GM21447 (cell line): ENCODE measurements at regions not wholly inside any gene's neighbourhood (a gene's known extent, or its start where the extent isn't known, plus 50 kb on each side); places are given as distances from the start of the nearest gene placed in this dataset.
"Not testable (repeated sequence)": the region's sequence is repeated elsewhere in the genome, so short reads cannot be mapped to it uniquely, and the experiment has no call there.

Source experiments
- ATAC-seq: cut with Tn5 transposase; IDR thresholded peaks from one replicate; pipeline ENCODE4 v1.9.1; 2021; ENCODE audit not compliant: unreplicated experiment

DNA sequence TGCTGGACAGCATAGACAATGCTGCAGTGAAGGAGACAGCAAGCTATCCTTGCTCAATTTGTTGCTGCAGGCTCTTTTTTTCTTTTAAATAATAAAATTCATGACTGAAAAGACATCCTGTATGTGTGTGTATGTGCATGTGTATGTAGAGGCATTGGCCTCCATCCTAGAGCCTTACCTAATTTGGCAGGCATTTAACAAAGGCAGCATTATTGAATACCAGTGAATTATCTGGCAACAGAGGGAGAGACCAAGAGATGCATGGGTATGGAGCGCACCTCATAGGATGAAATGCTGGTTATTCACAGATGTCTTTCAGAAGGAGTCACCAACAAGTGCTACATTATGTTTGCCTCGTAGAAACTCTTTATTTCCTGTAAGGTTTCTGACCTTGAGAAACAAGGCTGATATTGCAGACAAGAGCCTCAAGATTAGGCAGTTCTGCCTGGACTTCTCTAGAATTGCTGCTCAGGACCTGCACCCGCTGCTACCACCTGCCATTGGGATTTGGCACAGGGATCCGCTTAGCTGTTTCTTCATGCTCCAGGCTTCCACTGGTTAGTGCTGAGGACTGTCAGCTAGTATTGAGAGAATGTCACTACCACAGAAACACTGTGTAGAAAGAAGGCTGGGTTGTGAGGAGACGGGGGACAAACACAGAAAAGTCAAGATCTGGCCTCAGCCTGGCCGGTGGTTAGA is 247.7 kb upstream of the RFX3 start:
- ATAC-seq: no peak

DNA sequence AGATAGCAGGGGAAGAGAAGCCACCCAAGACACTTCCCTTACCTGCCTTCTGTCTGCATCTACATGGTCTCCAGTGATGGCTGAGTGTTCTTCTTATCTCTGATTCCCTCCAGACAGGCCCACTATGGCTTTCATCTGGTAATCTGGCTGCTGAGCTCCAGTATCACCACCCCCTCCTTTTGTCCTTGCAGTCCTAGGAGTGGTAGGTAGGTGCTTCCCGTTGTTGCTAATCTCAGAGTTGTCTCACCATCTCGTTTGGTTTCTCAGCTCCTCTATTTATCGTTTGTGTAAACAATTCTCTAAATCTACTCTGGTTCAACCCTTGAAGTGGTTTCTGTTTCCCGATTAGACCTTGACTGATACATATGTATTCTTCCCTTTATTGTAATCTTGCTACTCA is 243.8 kb upstream of the RFX3 start:
- ATAC-seq: no peak

DNA sequence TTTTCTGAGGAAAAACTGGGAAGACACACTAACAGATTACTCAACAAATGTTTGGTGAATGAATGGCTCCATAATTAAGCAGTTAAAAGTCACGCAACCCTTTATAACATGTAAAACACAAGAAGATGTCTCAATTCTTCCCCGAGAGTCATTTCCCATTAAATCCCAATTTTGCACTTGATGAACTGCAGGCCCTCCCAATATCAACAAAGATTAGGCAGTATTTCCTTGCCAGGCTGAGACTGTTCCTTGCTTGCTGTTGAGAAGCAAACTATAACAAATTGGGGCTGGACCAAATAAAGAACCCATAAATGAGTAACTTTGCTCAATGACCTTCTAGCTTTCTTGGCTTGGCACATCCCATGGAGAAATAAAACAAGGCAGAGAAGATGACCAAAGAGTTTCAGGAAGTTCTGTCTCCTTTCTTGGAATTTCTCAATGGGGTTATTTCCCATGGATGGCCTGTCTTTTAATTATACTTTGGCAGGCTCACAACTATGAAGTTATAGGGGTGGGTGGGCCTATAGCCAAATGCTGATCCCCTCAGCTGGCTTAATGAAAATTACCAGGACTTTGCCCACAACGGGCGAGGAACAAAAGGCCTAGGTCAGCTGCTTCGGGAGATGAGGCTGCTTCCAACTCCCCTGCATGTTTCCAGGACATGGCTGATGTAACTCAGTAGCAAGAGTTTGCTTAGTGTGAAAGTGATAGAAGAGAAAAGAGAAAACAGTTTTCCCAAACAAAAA is 243.1 kb upstream of the RFX3 start:
- ATAC-seq: no peak

DNA sequence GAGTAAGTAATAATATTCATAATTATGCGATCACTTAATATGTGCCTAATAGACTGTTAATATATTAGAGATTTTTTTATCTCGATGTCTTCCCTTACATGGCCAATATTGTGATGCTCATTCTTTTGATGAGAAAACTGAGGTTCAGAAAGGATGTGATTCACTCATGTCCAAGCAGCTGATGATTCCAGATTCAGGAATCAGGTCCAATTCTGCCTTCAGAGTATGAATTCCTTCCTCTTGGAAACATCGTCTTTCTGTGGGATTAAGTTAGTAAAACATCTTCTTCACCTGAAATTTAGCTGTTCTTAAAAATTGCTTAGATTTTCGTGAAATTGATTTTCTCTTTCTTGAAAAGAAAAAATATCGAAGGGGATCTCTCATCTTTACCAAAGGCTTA is 242.5 kb upstream of the RFX3 start:
- no peak for ATAC-seq

DNA sequence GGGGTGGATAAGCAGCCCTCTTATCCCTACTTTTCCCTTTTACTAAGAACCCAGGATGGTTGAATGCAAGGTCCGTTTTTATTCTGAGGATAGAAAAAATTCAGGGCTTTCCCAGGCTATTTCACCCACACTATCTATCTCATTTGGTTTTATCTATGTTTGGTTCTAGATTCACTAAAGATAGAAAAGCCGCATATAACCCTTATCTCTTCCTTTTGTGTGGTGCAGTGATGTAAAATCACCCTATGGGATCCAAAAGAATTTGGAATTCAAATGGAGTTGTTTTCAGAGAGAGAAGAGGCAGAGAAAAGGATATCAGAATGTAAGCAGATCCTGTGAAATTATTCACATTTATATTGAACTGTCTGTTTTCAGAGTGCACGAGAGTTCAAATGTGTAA is 236.3 kb upstream of the RFX3 start:
- ATAC-seq: no peak

DNA sequence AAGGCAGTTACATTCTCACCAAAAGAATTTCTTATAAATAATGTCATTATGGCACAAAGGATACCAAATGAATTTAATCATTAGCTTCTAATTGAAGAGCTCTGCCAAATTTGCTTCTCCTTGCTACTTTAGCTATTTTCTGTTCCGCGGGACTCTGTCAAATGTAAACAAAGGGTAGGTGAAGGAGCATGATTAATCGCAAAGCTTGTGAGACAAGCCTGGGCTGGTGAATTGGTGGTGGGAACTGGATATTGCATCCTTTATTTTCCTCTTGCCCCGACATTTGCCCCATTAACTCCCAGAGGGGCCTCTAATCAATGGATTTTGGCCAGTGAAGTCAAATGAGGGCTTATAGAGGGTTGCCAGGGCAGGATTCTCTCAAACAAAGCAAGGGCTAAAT is 234.2 kb upstream of the RFX3 start:
- ATAC-seq: no peak

DNA sequence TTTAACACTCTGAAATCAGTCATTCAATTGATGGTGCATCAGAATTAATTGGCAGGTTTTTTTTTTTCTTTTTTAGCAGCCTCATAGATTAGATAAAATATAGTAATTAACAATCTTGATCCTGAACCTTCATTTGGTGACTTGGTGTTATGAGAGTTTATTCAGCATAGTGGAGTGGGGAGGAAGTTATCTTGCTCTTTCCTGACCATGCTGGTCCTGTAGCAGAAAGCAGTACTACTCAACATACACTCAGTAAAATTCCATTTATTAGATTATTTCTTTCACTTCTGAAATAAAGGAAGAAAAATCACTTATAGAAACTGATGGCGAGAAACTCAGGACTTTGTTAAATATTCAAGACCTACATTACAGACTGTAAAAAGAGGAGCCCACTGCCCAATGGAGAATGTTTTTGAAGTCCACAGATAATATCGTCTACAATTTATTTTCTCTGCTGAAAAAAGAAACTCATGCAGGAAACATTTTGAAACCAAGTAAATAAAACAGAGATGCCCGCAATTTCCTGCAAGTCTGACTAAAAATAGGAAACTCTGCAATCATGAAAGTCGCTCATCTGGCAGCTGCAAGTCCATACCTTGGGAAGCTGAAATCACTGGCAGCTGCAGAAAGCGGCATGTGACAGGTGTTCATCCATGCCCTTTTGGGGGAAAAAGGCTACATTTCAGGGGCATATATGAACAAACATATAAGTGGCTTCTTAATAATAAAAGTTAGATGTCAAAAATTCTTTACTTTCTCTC is 233.2 kb upstream of the RFX3 start:
- ATAC-seq: peak; percentile 75

DNA sequence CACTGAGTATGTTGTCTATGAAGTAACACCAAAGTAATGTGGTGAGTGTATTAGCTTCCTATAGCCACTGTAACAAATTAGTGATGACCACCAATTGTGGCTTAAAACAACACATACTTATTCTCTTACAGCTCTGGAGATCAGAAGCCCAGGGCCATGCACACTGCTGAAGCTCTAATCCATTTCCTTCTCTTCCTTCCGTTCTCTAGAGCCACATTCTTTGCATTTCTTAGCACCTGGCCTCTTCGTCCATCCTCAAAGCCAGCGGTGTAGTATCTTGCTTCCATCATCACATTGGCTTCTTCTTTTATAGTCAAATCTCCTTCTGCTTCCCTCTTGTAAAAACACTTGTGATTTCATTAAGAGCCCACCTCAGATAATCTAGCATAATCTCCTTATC is 230.3 kb upstream of the RFX3 start:
- no peak for ATAC-seq

DNA sequence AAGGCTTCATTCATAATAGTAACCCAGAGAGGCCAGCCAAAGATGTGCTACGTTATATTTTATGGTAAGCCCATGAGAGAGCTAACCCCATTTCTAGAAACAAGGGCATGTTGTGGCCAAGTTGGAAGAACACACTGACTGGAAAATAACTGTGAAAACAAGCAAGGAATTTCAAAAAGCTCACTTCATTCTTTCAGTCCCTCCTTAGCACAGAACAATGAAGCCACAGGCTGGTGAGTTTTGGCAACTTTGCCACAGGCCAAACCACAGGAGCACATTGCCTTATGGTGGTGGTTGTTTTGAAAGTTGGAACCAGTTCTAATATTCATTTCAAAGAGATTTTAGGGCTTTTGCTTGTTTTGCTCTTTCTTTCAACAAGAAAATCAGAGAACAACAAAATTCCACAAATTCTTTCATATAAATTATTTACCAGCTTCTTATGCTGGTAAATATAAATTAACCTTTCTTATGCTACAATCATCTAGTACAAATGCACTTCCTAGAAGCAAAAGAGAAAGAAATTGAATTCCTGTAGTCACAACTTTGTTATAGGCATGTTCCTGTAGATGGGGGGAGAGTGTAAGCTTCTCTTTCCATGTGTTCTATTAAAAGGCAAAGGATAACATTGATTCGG is 225.4 kb upstream of the RFX3 start:
- no peak for ATAC-seq

DNA sequence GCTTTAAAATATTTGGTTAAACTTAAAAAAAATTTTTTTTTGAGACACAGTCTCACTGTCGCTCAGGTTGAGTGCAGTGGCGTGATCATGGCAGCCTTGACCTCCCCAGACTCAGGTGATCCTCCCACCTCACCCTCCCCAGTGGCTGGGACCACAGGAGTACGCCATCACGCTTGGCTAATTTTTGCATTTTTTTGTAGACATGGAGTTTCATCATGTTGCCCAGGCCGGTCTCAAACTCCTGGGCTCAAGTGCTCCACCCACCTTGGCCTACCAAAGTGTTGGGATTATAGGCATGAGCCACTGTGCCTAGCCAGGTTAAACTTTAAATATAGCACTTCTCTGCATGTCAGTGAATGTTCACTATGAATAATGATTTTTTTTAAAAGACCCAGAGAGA is 224.5 kb upstream of the RFX3 start:
- ATAC-seq: no peak

DNA sequence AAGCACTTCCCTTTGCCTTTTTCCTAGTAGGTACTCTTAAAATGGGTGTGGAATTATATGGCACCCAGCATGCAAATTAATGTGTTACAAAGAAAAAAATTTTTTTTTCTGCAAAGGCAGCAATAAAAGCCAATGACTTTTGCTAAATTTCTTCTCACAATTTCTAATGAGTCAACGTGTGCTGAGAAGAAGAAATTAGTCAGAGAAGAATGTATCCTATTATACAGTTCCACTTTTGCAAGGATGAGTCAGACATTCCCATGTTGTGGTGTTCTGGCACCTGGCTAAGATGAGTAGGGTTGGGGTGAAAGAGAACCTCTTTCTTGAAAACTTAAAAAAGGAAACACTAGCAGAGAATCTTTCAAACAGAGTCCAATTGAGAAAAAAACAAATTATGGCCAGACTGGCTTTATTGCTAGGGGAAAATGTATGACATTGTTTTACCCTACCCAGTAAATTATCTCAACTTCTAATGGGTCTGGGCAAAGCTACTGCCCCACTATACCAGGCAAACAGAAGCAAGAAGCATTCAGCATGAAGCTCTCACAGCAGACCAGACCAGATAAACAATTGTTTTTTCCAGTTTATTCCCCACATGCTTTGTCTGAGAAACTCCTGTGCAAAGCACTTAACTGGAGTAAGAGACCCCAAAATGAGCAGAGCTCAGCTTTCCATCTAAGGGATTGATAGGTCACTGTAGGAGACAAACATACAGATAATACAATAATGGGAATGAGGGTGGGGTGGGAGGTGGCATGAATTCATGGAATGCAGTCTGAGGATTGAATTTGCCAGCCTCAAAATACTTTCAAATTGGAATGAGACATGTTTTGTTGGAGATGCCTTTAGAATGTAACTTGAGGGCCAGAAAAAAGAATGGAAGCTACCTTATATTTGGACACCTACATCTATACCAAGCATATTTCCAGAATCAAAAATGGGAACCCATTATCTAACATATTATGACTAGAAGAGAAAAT is 220.8 kb upstream of the RFX3 start:
- ATAC-seq: no peak

DNA sequence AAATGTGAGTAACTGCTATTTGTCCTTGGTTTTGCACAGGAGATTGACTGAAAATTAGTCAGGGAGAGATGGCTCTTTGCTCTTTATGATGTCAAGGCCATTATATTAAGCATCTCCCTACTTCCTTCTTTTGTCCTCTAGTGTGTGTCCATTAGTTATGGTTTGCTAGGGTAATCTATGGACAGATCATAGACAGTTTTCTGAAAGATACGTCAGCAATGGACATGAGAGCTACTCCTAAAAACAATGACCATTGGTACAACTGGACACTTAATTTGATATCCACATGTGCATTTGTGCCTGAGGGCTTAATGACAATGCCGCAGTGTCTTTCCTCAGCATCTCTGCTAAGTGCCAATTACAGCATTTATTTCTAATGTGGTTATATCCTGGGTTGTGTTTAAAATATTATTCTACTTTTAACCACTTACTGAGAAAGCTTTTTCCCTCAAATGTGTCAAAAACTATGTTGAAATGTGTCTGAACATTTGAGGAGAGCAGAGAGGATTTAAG is 218.2 kb upstream of the RFX3 start:
- ATAC-seq: no peak

DNA sequence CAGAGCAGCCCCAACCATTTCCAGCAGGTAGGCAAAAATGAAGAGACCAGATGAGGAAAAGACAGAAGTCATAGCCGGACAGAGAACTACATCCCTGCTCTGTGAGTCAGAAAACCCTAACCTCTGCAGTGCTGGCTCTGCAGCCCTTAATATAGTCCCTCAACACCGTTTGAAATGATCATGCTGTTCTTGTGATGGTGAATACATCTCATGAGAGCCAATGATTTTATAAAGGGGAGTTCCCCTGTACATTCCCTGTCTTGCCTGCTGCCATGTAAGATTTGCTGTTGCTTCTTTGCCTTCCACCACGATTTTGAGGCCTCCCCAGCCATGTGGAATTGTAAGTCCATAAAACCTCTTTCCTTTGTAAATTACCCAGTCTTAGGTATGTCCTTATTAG is 216.8 kb upstream of the RFX3 start:
- no peak for ATAC-seq

DNA sequence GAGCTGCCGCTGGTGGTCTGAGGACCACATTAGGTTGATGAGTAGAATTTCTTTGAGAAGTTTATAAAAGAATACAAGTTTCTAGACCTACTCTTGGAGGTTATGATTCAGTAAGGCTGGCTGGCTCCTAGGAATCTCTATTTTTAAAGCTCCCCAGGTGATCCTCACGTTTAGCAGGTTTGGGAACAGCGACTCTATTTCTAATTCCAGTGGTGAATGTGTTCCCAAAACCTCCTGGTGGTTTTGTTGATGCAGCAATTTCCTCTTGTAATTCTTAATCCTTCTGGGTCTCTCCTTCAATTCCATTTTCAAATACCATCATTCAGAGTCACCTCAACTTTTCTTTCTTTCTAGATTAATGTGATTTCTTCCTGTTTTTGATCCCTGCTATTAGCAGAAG is 215.9 kb upstream of the RFX3 start:
- ATAC-seq: no peak

DNA sequence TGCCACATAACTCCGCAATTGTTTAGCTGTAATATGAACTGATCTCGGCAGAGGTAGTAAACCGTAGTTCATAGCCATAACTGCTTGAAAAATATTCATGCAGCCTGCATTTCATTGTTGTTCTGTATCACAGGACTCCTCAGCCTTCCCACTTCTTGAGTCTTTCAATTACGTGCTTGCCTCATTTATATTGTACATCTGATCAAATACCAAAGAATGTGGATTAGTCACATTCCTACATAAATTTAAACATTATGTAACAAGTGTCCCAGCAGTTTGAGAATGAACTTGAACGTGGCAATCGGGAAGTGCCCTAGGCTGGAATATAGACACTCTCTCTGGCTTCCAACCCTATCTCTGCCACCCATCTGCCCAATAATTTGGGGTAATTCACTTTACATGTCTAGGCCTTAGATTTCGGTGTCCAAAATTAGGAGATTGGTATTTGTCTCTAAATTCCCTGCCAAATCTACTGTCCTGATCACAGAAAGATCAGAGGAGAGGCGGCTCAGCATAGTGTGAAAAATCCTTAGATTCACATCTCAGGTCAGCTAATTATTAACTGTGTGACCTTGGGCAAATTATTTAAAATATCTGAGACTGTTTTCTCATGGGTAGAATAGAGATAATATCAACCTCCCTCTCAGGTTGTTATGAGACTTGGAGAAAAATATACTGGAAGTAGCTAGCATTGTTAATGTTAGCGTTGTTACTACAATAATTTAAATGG is 215.1 kb upstream of the RFX3 start:
- ATAC-seq: no peak

DNA sequence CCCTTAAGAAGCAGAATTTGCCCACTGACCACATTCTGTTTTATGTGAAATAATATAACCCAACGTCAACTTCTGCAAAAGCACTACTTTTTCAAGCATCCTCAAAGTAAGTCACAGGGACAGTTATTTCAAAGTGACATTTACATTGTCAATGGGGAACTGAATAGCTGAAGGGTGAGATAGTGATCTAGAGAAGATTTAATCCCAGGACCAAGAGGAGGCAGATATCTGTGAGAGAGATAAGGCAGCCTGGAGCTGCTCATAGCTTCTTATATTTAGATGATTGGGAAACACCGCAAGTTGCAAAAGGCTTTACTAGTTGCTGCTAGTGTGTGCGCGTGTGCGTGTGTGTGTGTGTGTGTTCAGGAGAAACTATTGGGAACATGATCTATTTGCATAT is 210.4 kb upstream of the RFX3 start:
- no peak for ATAC-seq

DNA sequence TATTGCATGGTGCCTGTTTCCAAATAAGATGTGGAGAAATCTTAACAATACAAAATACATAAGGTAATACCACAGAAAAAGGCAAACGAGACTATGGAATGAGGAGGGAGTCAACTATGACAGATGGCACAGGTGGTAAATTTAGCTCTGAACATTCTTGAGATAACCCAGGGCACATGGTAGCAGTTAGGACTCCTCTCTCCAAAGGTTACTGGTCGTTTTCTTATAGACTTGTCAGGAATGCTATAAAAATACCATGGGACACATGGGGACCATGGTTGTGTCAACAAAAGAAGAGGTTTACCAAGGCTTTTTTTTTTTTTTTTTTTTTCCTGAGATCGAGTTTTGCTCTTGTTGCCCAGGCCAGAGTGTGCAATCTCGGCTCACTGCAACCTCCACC is 209.4 kb upstream of the RFX3 start:
- ATAC-seq: no peak

DNA sequence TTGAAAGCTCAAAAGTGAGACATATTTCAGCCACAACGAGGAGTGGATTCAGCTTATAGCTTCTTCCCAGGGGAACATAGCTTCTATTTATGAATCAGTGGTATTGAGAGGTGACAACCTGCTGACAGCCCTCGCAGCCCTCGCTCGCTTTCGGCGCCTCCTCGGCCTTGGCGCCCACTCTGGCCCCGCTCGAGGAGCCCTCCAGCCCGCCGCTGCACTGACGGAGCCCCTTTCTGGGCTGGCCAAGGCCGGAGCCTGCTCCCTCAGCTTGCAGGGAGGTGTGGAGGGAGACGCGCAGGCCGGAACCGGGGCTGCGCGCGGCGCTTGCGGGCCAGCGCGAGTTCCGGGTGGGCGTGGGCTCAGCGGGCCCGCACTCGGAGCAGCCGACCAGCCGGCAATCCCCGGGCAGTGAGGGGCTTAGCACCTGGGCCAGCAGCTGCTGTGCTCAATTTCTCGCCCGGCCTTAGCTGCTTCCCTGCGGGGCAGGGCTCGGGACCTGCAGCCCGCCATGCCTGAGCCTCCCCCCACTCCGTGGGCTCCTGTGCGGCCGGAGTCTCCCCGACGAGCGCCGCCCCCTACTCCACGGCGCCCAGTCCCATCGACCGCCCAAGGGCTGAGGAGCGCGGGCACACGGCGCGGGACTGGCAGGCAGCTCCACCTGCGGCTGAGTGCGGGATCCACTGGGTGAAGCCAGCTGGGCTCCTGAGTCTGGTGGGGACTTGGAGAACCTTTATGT is 207.9 kb upstream of the RFX3 start:
- not testable (repeated sequence) for ATAC-seq

DNA sequence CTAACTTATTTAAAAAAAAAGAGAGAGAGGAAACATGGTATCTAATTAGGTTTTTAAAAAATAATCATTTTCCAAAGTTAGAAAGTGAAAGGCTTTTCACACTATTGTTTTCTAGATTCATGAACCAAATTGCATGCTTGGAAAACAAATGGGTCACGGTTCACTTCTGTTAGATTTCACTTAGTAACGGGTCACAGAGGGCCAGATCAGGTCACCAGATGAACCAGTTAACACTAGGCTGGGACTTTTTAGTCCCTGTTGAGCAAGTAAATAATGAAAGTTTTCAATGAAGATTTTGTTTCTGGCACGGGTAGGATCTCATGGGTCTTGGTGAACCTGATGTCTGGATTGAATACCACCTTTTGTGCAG is 207.2 kb upstream of the RFX3 start:
- no peak for ATAC-seq
